Adrenal gland (tissue), 9 donors: ENCODE measurements at regions not wholly inside any gene's neighbourhood (a gene's known extent, or its start where the extent isn't known, plus 50 kb on each side); places are given as distances from the start of the nearest gene placed in this dataset.

ENCODE experiments used
- DNase-seq, 7 donors: peaks; one replicate each; pipeline ENCODE4 v3.0.0-alpha.2; 2019 to 2020
- H3K27ac ChIP-seq, 5 donors: fragments of 200-600 bp; sonication (generic) in 4 of 5; 1 replicate in 3 of 5; 2 replicates in 2 of 5; pipeline versions ENCODE4 v1.5.1 to v1.8.0; 2016 to 2020; ENCODE audit warnings: mild to moderate bottlenecking in 1 of 5
- H3K27me3 ChIP-seq: fragments of 200-600 bp; 2 replicates; pipeline ENCODE4 v1.8.0; 2021
- H3K36me3 ChIP-seq, 2 donors: fragments of 200-600 bp; replicated peaks in 1 of 2; 1 replicate in 1 of 2; 2 replicates in 1 of 2; pipeline versions ENCODE4 v1.5.1 to v1.8.0; 2018 to 2022
- H3K4me1 ChIP-seq, 2 donors: fragments of 200-600 bp; replicated peaks in 1 of 2; 1 replicate in 1 of 2; 2 replicates in 1 of 2; pipeline versions ENCODE4 v1.5.1 to v1.8.0; 2018 to 2021
- H3K4me3 ChIP-seq, 4 donors: fragments of 200-600 bp; sonication (generic) in 3 of 4; one replicate each; pipeline ENCODE4 v1.5.1; 2016 to 2018
- H3K9me3 ChIP-seq, 3 donors: fragments of 200-600 bp; sonication (generic) in 1 of 3; replicated peaks in 1 of 3; 1 replicate in 2 of 3; 2 replicates in 1 of 3; pipeline versions ENCODE4 v1.5.1 to v1.8.0; 2016 to 2021
- POLR2A ChIP-seq, 2 donors: fragments of 450-650 bp; IDR thresholded peaks; one replicate each; pipeline ENCODE4 v1.6.1; 2017; ENCODE audit warnings: antibody characterized with exemption in 2 of 2, mild to moderate bottlenecking in 2 of 2, moderate library complexity in 1 of 2
- WGBS, 4 donors: extraction: QIAGEN DNeasy Blood & Tissue Kit in 2 of 4; methylation state at CpG; one replicate each; pipeline versions ENCODE4 v1.1.5 to v1.1.7; 2013 to 2017; 5-methylcytosine and 5-hydroxymethylcytosine counted together
- intact Hi-C, 2 donors: fragments of 100-400 bp; cut with DNase I; formaldehyde crosslinking; loops; one replicate each; pipeline versions ENCODE4 v1.14.1 to v1.15.0; 2022 to 2023
- TF ChIP-seq, protein P1 (sequence below), 6 experiments: fragments of 450-650 bp in 4 of 6; fragments of 200-600 bp in 2 of 6; sonication (generic) in 1 of 6; IDR thresholded peaks; 1 replicate in 5 of 6; 2 replicates in 1 of 6; pipeline versions ENCODE4 v1.5.1 to v1.8.0; 2016 to 2021; ENCODE audit warnings: antibody characterized with exemption in 6 of 6, mild to moderate bottlenecking in 2 of 6, moderate library complexity in 1 of 6
- donor health status: healthy with polysubstance abuse.
- donor health status: Bipolar disorder and iron deficiency.
- donor health status: DM: yes; HTN: yes; CAD: no.
- donor health status: DM: no; HTN: no; CAD: no.
- donor health status: DM: no; HTN: no; CAD: no.

DNA sequence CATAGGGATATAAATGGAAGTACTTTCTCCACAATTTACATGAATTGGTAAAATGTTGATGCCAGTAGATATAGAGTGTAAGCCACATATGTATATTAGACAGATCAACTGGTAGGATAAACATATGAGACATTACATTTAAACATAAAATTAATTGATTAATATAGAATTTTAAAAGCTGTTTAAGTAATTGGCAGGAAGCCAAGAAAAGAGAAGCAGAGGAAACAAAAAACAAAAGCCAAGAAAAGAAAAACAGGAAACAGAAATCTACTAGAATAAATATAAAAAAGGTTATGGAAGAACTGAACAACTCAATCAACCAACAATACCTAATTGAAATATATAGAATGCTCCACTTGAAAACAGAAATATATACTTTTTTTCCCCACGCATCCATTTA, 920.1 kb upstream of the TMEFF2 start:
- intact Hi-C loops = no loop called here
- Histone ChIP-seq H3K27ac (no peak overlapping the region), H3K9me3 (no peaks in the 10 kb centered on the region), H3K27me3 (no peaks in the 10 kb centered on the region), H3K4me1 (no peaks in the 10 kb centered on the region), H3K4me3 (no peak overlapping the region), H3K36me3 (no peaks in the 10 kb centered on the region)
- TF ChIP-seq, protein P1, sequence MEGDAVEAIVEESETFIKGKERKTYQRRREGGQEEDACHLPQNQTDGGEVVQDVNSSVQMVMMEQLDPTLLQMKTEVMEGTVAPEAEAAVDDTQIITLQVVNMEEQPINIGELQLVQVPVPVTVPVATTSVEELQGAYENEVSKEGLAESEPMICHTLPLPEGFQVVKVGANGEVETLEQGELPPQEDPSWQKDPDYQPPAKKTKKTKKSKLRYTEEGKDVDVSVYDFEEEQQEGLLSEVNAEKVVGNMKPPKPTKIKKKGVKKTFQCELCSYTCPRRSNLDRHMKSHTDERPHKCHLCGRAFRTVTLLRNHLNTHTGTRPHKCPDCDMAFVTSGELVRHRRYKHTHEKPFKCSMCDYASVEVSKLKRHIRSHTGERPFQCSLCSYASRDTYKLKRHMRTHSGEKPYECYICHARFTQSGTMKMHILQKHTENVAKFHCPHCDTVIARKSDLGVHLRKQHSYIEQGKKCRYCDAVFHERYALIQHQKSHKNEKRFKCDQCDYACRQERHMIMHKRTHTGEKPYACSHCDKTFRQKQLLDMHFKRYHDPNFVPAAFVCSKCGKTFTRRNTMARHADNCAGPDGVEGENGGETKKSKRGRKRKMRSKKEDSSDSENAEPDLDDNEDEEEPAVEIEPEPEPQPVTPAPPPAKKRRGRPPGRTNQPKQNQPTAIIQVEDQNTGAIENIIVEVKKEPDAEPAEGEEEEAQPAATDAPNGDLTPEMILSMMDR (IDR thresholded peaks at IDR 0.05) = no peak
- DNase-seq = no peak
- 76 to 90% (median 85%) methylated on average over 1 of the region's 1 CpG for WGBS, 4 donors

DNA sequence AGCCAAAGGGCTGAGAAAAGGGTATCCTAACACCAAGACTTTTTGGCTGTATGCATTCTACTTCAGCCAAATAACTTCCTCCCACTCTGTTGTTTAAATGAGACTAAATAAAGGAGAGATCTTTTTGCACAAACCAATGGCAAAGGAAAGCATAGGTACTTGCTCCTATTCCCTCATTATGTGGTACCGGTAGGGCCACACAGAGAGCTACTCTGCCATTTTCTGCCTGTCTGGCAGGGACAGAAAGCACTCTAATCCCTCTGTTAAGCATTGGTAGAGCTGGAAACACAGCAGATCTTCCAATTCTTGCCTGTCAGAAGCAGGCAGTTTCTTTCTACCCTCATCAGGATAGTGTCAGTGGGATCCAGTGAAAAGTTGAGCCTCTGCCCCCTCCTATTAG, 918.3 kb upstream of the TMEFF2 start:
- DNase-seq = no peak
- TF ChIP-seq POLR2A (IDR thresholded peaks at IDR 0.05) = no peak
- TF ChIP-seq, protein P1 (IDR thresholded peaks at IDR 0.05) = no peak
- intact Hi-C loops = no loop called here
- no peaks in the 10 kb centered on the region for H3K27me3 ChIP-seq
- no peak overlapping the region for H3K27ac ChIP-seq
- WGBS, 4 donors = 82 to 90% (median 85%) methylated on average over 1 of the region's 1 CpG
- no peaks in the 10 kb centered on the region for H3K9me3 ChIP-seq
- H3K4me1 ChIP-seq = no peaks in the 10 kb centered on the region
- no peak overlapping the region for H3K4me3 ChIP-seq
- H3K36me3 ChIP-seq = no peaks in the 10 kb centered on the region

DNA sequence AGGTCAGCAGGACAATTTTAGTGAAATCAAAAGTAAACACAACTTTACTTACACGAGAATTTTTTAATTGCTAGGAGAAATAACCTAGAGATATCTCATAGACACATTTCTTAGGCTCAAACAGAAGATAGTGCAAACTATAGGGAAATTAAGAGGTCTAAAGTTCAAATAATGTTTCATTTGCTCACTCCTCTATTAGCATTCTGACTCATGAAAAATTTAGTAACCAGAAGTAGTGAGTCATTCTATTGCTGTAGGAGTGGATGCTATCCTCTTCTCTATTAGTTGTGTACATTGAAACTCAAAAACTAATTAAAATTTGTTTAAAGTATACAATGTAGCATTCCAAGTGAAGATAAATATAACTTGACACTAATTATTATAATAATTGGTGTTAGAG, 908.3 kb upstream of the TMEFF2 start:
- Histone ChIP-seq H3K4me3 (no peak overlapping the region), H3K27me3 (no peaks in the 10 kb centered on the region), H3K4me1 (no peaks in the 10 kb centered on the region), H3K27ac (no peak overlapping the region), H3K9me3 (peaks cover 0 to 3% (median 0%) of the 10 kb centered on the region in 3 donors), H3K36me3 (no peaks in the 10 kb centered on the region)
- 54 to 73% (median 65%) methylated on average over 1 of the region's 1 CpG for WGBS, 4 donors
- TF ChIP-seq, protein P1 (IDR thresholded peaks at IDR 0.05) = no peak
- TF ChIP-seq POLR2A (IDR thresholded peaks at IDR 0.05) = no peak
- no peak for DNase-seq
- intact Hi-C loops = no loop called here

DNA sequence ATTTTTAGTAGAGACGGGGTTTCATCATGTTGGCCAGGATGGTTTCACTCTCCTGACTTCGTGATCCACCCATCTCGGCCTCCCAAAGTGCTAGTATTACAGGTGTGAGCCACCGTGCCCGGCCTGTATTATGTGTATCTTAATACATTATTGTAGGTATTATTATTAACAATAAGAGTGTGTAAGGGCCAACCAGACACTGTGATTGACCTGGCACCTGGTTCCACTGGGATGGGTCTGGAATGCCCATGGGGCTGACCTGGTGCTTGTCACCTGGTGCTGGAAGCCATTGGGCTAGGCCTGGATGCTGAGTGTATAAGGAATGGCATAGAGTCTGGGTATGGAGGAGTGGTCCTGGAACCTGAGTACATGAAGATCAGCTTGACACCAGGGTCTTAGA, 906.9 kb upstream of the TMEFF2 start:
- intact Hi-C loops = no loop called here
- DNase-seq = no peak
- H3K27me3 ChIP-seq = no peaks in the 10 kb centered on the region
- no peaks in the 10 kb centered on the region for H3K4me1 ChIP-seq
- WGBS, 4 donors = 90 to 93% (median 92%) methylated on average over 5 of the region's 5 CpGs
- TF ChIP-seq, protein P1 (IDR thresholded peaks at IDR 0.05) = no peak
- TF ChIP-seq POLR2A (IDR thresholded peaks at IDR 0.05) = no peak
- H3K27ac ChIP-seq = no peak overlapping the region
- H3K36me3 ChIP-seq = no peaks in the 10 kb centered on the region
- H3K4me3 ChIP-seq = no peak overlapping the region
- H3K9me3 ChIP-seq = peaks cover 0 to 3% (median 0%) of the 10 kb centered on the region in 3 donors
